Kidney epithelial cell (primary cell): ENCODE measurements at regions not wholly inside any gene's neighbourhood (a gene's known extent, or its start where the extent isn't known, plus 50 kb on each side); places are given as distances from the start of the nearest gene placed in this dataset.

Source experiments
- DNase-seq: peaks from one replicate; pipeline ENCODE4 v3.0.0-alpha.2; 2010; ENCODE audit warnings: low read depth
- H3K27me3 ChIP-seq: 2 replicates; pipeline ENCODE4 v1.6.0; 2011; ENCODE audit warnings: low read length; ENCODE audit not compliant: control insufficient read depth, insufficient read depth
- H3K36me3 ChIP-seq: 2 replicates; pipeline ENCODE4 v1.5.1; 2011; ENCODE audit warnings: low read length; ENCODE audit not compliant: control insufficient read depth, insufficient read depth
- H3K4me3 ChIP-seq: 2 replicates; pipeline ENCODE4 v1.5.1; 2011; ENCODE audit warnings: low read depth, mild to moderate bottlenecking, control low read depth, low read length
- TF ChIP-seq, protein P1 (sequence below): IDR thresholded peaks from 2 replicates; pipeline ENCODE4 v1.5.1; 2011; ENCODE audit warnings: mild to moderate bottlenecking, moderate library complexity, low read length, control low read depth, inconsistent platforms; ENCODE audit not compliant: insufficient read depth, poor library complexity, severe bottlenecking

DNA sequence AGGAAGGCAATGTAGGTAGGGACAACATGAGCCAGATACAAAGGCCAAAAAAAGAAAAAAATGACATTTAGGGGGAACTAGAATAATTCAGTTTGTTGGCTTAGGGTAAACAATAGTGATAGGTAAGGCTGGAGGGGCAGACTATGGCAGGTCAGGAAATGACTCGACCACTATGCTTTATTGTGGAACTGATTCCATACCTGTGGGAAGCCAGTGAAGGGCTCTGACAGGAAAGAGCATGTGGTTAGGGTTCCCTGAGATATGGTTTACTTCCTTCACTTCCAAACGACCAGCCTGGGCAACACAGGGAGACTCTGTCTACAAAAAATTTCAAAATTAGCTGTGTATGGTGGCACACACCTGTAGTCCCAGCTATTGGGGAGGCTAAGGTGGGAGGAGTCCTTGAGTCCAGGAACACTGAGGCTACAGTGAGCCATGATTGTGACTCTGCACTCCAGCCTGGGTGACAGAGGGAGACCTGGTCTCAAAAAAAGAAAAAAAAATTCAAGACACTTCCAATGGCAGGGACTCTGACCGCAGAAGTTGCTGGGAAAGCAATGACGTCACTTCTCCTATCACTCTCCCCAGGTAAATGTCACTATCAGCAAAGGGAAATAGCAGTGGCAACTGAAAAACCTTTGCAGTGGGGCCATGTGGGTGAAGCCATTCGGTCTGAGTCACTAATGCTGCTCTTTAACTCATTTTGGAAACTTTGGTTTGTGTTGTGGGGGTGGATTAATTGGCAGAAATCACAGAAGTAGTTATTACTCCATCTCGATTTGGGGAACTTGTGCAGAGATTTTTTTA is 192.8 kb upstream of the TSC22D1 start:
- TF ChIP-seq, protein P1, sequence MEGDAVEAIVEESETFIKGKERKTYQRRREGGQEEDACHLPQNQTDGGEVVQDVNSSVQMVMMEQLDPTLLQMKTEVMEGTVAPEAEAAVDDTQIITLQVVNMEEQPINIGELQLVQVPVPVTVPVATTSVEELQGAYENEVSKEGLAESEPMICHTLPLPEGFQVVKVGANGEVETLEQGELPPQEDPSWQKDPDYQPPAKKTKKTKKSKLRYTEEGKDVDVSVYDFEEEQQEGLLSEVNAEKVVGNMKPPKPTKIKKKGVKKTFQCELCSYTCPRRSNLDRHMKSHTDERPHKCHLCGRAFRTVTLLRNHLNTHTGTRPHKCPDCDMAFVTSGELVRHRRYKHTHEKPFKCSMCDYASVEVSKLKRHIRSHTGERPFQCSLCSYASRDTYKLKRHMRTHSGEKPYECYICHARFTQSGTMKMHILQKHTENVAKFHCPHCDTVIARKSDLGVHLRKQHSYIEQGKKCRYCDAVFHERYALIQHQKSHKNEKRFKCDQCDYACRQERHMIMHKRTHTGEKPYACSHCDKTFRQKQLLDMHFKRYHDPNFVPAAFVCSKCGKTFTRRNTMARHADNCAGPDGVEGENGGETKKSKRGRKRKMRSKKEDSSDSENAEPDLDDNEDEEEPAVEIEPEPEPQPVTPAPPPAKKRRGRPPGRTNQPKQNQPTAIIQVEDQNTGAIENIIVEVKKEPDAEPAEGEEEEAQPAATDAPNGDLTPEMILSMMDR = no peak
- DNase-seq = no peak
- Histone ChIP-seq H3K27me3 (no peaks in the 10 kb centered on the region), H3K4me3 (no peak overlapping the region), H3K36me3 (no peaks in the 10 kb centered on the region)

DNA sequence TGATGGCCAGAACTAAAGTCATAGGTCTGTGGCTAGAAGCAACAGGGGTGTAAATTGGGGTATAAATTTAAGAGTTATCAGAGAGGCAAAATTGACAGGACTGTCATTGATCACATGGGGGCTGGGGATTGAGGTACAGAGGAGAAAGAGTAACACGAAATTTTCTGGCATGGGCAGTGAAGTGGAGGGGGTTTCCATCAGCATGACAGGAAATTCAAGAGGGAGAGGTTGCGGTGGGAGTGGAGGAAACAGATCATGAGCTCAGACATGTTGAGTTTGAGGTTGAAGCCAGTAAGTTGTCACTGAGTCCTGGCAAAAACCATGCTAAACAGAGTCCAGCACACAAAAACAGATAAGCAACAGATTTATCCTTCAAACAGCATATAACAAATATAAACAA is 192.1 kb upstream of the TSC22D1 start:
- no peaks in the 10 kb centered on the region for H3K36me3 ChIP-seq
- H3K27me3 ChIP-seq = no peaks in the 10 kb centered on the region
- no peak overlapping the region for H3K4me3 ChIP-seq
- DNase-seq = no peak
- TF ChIP-seq, protein P1 = no peak

DNA sequence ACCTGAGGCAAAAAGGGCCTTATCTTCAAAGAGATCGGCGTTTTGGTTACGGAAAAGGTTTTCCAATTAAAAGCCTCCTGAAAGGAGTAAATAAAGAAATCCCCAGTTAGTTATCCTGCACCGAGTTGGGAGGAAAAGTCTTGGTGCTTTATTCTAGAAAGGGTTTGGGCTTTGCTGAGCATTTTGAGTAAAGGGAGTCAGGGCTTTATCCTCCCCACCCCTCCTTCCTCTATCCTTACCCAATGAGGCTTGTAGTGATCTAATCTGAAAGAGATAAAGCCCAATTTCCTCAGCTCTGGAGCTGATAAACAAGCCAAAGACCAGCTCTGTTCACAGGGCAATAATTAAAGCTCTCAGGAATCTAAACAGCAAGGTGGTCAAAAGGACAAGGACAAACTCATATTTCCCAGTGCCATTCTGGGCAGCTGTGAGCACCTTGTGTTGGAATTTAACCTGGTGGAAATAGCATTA is 188.9 kb upstream of the TSC22D1 start:
- H3K27me3 ChIP-seq = no peaks in the 10 kb centered on the region
- H3K4me3 ChIP-seq = no peak overlapping the region
- TF ChIP-seq, protein P1 = no peak
- no peak for DNase-seq
- no peaks in the 10 kb centered on the region for H3K36me3 ChIP-seq

DNA sequence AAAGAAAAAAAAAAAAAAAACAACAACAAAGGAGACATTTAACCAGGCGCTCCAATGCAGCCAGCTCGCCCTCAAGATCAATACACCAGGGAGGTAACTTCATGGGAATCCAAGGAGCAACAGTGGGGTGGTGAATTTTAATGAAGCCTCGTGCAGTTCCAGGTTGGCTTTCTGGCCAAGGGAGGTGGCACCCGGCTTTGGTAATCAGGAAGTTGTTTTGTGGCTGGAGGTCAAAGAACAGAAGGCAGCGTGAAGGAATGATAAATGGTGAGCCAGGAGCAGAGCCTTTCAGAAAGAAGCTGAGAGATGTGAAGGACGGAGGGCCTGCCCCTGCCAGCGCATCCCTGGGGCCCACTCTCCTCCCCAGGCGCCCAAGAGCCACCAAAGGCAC is 188.2 kb upstream of the TSC22D1 start:
- Histone ChIP-seq H3K36me3 (no peaks in the 10 kb centered on the region), H3K27me3 (no peaks in the 10 kb centered on the region), H3K4me3 (no peak overlapping the region)
- TF ChIP-seq, protein P1 = no peak
- no peak for DNase-seq

DNA sequence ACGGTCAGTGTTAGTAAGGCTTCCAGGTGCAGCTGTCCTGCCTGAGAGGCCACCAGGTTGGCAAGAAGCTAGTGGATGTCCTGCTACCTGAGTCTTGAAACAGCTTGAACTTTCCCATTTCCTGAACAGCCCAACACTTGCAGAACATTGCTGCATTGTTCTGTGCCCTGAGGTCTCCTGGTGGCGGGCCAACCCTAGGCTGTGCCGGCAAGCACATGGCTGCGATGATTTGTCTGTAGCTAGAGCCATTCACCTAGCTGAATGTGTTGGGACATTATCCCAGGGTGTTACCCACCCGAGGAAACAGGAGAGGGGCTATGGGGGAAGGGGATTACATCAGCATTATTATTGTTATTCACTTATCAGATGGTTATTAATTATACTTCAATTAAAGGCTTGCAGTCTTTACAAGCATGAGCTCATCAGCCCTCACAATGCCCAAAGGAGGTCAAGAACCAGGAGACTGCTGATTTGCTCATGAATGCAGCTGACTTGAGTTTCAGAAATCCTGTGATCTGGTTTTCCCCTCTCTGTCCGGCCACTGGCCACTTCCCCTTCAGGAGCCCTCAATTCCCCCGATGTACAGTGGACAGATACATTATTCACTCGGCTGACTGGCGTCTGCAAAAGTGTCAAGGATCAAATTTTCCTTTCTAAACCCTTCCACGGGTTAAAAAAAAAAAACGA is 187.6 kb upstream of the TSC22D1 start:
- Histone ChIP-seq H3K36me3 (no peaks in the 10 kb centered on the region), H3K4me3 (no peak overlapping the region), H3K27me3 (no peaks in the 10 kb centered on the region)
- TF ChIP-seq, protein P1 = no peak
- DNase-seq = no peak

DNA sequence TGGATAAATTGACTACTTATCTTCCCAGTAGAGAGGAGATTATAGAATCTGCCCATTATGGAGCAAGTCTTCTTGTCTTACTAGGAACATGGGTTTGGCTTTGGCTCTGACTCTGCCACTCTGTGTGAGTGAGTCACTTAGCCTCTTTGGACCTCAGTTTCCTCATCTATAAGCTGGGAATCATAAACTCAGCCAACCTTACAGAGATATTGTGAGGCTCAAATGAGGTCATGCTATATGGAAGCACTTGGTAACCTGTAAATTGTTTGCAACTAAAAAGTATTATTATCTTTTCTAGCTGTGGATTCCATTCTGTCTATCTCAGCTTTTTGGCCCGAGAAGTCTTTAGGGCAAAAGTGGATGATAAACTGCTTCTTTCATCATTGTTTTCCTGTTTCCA is 186.8 kb upstream of the TSC22D1 start:
- DNase-seq = no peak
- Histone ChIP-seq H3K4me3 (no peak overlapping the region), H3K36me3 (no peaks in the 10 kb centered on the region), H3K27me3 (no peaks in the 10 kb centered on the region)
- TF ChIP-seq, protein P1 = no peak
